ENCODE measurements at regions not wholly inside any gene's neighbourhood (a gene's known extent, or its start where the extent isn't known, plus 50 kb on each side); places are given as distances from the start of the nearest gene placed in this dataset.

DNA sequence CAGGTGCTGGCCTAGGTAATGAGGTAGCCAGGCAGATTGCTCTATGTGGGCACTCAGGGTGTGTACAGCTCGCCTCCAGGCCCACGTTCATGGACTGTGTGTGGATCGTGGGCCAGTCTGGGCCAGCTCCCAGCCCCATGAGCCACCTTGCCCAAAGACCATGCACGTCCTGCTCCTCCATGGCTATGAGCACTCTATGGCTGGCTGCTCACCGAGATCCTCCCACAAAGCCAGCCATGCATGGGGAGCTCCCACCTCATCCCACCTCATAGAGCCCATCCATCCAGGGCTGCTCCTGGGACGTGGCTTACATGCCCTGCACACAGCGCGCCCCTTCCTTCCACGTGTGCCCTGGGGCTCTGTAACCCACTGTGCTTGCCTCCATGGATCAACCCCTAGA lies 262.5 kb upstream of the IRX1 start:
- no peak for TF ChIP-seq EZH2 (IDR thresholded peaks at IDR 0.05)
- TF ChIP-seq, protein P1, sequence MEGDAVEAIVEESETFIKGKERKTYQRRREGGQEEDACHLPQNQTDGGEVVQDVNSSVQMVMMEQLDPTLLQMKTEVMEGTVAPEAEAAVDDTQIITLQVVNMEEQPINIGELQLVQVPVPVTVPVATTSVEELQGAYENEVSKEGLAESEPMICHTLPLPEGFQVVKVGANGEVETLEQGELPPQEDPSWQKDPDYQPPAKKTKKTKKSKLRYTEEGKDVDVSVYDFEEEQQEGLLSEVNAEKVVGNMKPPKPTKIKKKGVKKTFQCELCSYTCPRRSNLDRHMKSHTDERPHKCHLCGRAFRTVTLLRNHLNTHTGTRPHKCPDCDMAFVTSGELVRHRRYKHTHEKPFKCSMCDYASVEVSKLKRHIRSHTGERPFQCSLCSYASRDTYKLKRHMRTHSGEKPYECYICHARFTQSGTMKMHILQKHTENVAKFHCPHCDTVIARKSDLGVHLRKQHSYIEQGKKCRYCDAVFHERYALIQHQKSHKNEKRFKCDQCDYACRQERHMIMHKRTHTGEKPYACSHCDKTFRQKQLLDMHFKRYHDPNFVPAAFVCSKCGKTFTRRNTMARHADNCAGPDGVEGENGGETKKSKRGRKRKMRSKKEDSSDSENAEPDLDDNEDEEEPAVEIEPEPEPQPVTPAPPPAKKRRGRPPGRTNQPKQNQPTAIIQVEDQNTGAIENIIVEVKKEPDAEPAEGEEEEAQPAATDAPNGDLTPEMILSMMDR (IDR thresholded peaks at IDR 0.05 in 2 of 3, conservative IDR thresholded peaks at IDR 0.05 in 1 of 3; ENCODE audit: borderline replicate concordance in 1 of 3, insufficient read depth in 1 of 3, low read depth in 2 of 3, low read length in 2 of 3): no peak
- TF ChIP-seq, protein P2, sequence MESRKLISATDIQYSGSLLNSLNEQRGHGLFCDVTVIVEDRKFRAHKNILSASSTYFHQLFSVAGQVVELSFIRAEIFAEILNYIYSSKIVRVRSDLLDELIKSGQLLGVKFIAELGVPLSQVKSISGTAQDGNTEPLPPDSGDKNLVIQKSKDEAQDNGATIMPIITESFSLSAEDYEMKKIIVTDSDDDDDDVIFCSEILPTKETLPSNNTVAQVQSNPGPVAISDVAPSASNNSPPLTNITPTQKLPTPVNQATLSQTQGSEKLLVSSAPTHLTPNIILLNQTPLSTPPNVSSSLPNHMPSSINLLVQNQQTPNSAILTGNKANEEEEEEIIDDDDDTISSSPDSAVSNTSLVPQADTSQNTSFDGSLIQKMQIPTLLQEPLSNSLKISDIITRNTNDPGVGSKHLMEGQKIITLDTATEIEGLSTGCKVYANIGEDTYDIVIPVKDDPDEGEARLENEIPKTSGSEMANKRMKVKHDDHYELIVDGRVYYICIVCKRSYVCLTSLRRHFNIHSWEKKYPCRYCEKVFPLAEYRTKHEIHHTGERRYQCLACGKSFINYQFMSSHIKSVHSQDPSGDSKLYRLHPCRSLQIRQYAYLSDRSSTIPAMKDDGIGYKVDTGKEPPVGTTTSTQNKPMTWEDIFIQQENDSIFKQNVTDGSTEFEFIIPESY (IDR thresholded peaks at IDR 0.05; ENCODE audit: extremely low read depth, insufficient replicate concordance, low read length): no peak
- TF ChIP-seq POLR2AphosphoS5 (IDR thresholded peaks at IDR 0.05; ENCODE audit: low read depth, low read length): no peak
- TF ChIP-seq ZFX (IDR thresholded peaks at IDR 0.05): no peak
- TF ChIP-seq REST (IDR thresholded peaks at IDR 0.05; ENCODE audit: low read depth): no peak
- TF ChIP-seq EZH2phosphoT487 (IDR thresholded peaks at IDR 0.05; ENCODE audit: borderline replicate concordance): no peak
- TF ChIP-seq SP1 (IDR thresholded peaks at IDR 0.05; ENCODE audit: low read depth): no peak
- TF ChIP-seq POLR2A (IDR thresholded peaks at IDR 0.05; ENCODE audit: borderline replicate concordance, extremely low read depth, insufficient read depth, insufficient read length): no peak
- TF ChIP-seq EGR1 (IDR thresholded peaks at IDR 0.05; ENCODE audit: low read depth): no peak
